HEK293T (cell line): ENCODE measurements at regions not wholly inside any gene's neighbourhood (a gene's known extent, or its start where the extent isn't known, plus 50 kb on each side); places are given as distances from the start of the nearest gene placed in this dataset.
A peak's percentile ranks its signal among the peaks of the same experiment; 100 is the strongest.

Experiments
- CTCF ChIA-PET: fragments of 350-600 bp; formaldehyde crosslinking; extraction: SDS; loops from one replicate; lab custom pipeline; 2021; ENCODE audit warnings: antibody characterized with exemption, inconsistent platforms; lab: Yijun Ruan, JAX
- POLR2A ChIA-PET: fragments of 350-600 bp; formaldehyde crosslinking; extraction: SDS; loops from one replicate; lab custom pipeline; 2020; ENCODE audit warnings: antibody characterized with exemption, inconsistent platforms; lab: Yijun Ruan, JAX
- DNase-seq: peaks from one replicate; pipeline ENCODE4 v3.0.0; 2012; ENCODE audit warnings: mixed read lengths; ENCODE audit errors: extremely low spot score
- ARNT ChIP-seq: fragments of 450-650 bp; IDR thresholded peaks from 2 replicates; pipeline ENCODE4 v1.6.1; 2017; ENCODE audit warnings: mild to moderate bottlenecking
- BHLHE40 ChIP-seq: fragments of 450-650 bp; IDR thresholded peaks from 2 replicates; pipeline ENCODE4 v1.6.1; 2016; ENCODE audit warnings: mild to moderate bottlenecking, moderate library complexity, borderline replicate concordance
- CTBP1 ChIP-seq: fragments of 450-650 bp; IDR thresholded peaks from 2 replicates; pipeline ENCODE4 v1.6.1; 2016; ENCODE audit warnings: borderline replicate concordance
- ELF4 ChIP-seq: fragments of 450-650 bp; IDR thresholded peaks from 2 replicates; pipeline ENCODE4 v1.6.1; 2017; ENCODE audit warnings: antibody characterized with exemption
- FOXA1 ChIP-seq: fragments of 450-650 bp; IDR thresholded peaks from 2 replicates; pipeline ENCODE4 v1.6.1; 2016; ENCODE audit warnings: mild to moderate bottlenecking
- FOXK2 ChIP-seq: fragments of 450-650 bp; IDR thresholded peaks from 2 replicates; pipeline ENCODE4 v1.6.1; 2016; ENCODE audit warnings: mild to moderate bottlenecking
- FOXM1 ChIP-seq: fragments of 450-650 bp; IDR thresholded peaks from 2 replicates; pipeline ENCODE4 v1.6.1; 2017; ENCODE audit warnings: mild to moderate bottlenecking, borderline replicate concordance
- HDGF ChIP-seq: fragments of 450-650 bp; IDR thresholded peaks from 2 replicates; pipeline ENCODE4 v1.6.1; 2017; ENCODE audit warnings: antibody characterized with exemption, borderline replicate concordance
- L3MBTL2 ChIP-seq: fragments of 450-650 bp; conservative IDR thresholded peaks from 2 replicates; pipeline ENCODE4 v1.6.1; 2016; ENCODE audit warnings: mild to moderate bottlenecking
- LEF1 ChIP-seq: fragments of 450-650 bp; IDR thresholded peaks from 2 replicates; pipeline ENCODE4 v1.6.1; 2017; ENCODE audit warnings: mild to moderate bottlenecking, borderline replicate concordance
- NFRKB ChIP-seq: fragments of 450-650 bp; IDR thresholded peaks from 2 replicates; pipeline ENCODE4 v1.6.1; 2016; ENCODE audit warnings: mild to moderate bottlenecking, moderate library complexity
- PKNOX1 ChIP-seq: fragments of 450-650 bp; IDR thresholded peaks from 2 replicates; pipeline ENCODE4 v1.6.1; 2016
- SP1 ChIP-seq: fragments of 450-650 bp; IDR thresholded peaks from 2 replicates; pipeline ENCODE4 v1.6.1; 2017
- SUZ12 ChIP-seq: fragments of 450-650 bp; IDR thresholded peaks from 2 replicates; pipeline ENCODE4 v1.6.1; 2016; ENCODE audit warnings: mild to moderate bottlenecking
- TARDBP ChIP-seq: fragments of 450-650 bp; IDR thresholded peaks from 2 replicates; pipeline ENCODE4 v1.6.1; 2016
- ZNF384 ChIP-seq: fragments of 450-650 bp; IDR thresholded peaks from 2 replicates; pipeline ENCODE4 v1.6.1; 2016

GRCh38 chr11:25970726-25971508, 361.0 kb upstream of the ANO3 start:
- no peak for DNase-seq
- ChIA-PET CTCF (no interaction called here), POLR2A (no interaction called here)
- TF ChIP-seq ARNT, result no peak
- TF ChIP-seq BHLHE40, result no peak
- TF ChIP-seq CTBP1, result no peak

- no peak for DNase-seq
- CTCF ChIA-PET, result interaction anchor here (0.6 kb wide), 1 partner anchor 15 kb away, joined by 3 read pairs; no protein-coding TSS in a partner anchor
- TF ChIP-seq PKNOX1 (no peak), ARNT (no peak), TARDBP (no peak), NFRKB (no peak), L3MBTL2 (no peak), FOXM1 (no peak), SUZ12 (no peak), ZNF384 (no peak), LEF1 (no peak), SP1 (no peak), FOXA1 (no peak), FOXK2 (no peak), HDGF (no peak), BHLHE40 (no peak), CTBP1 (no peak), ELF4 (no peak)
- POLR2A ChIA-PET, result no interaction called here
These were observed 351.8 kb upstream of the ANO3 start for GRCh38 chr11:25980091-25980490.

GRCh38 chr11:25981998-25982397, 349.9 kb upstream of the ANO3 start:
- CTCF ChIA-PET, result interaction anchor here (0.6 to 2.3 kb wide), 14 partner anchors 10 to 502 kb away, joined by 3 to 7 read pairs (median 3); no protein-coding TSS in a partner anchor
- TF ChIP-seq ARNT (no peak), FOXK2 (no peak), SP1 (no peak), PKNOX1 (no peak), FOXM1 (no peak), LEF1 (no peak), TARDBP (no peak), L3MBTL2 (no peak), CTBP1 (no peak), ZNF384 (no peak), SUZ12 (no peak)
- POLR2A ChIA-PET, result no interaction called here
- peak; percentile 30 for DNase-seq

GRCh38 chr11:25983280-25983679, 348.6 kb upstream of the ANO3 start:
- ChIA-PET POLR2A (no interaction called here), CTCF (no interaction called here)
- no peak for DNase-seq
- TF ChIP-seq CTBP1 (no peak), ELF4 (no peak), ARNT (no peak), HDGF (no peak), FOXK2 (no peak), SP1 (no peak), FOXA1 (no peak), LEF1 (no peak), SUZ12 (no peak), NFRKB (no peak), L3MBTL2 (no peak), ZNF384 (no peak), PKNOX1 (no peak), BHLHE40 (no peak), TARDBP (no peak), FOXM1 (no peak)

GRCh38 chr11:25988178-25988577, 343.8 kb upstream of the ANO3 start:
- CTCF ChIA-PET, result no interaction called here
- TF ChIP-seq TARDBP, result no peak
- no peak for TF ChIP-seq PKNOX1
- no peak for TF ChIP-seq NFRKB
- no peak for TF ChIP-seq CTBP1
- TF ChIP-seq HDGF, result no peak
- no peak for TF ChIP-seq ELF4
- no peak for TF ChIP-seq FOXM1
- no peak for TF ChIP-seq SP1
- TF ChIP-seq LEF1, result no peak
- TF ChIP-seq FOXA1, result no peak
- TF ChIP-seq BHLHE40, result no peak
- TF ChIP-seq ZNF384, result no peak
- DNase-seq, result no peak
- POLR2A ChIA-PET, result interaction anchor here (0.6 kb wide), 1 partner anchor 85 kb away, joined by 3 read pairs; no protein-coding TSS in a partner anchor
